ENCODE measurements at regions not wholly inside any gene's neighbourhood (a gene's known extent, or its start where the extent isn't known, plus 50 kb on each side); places are given as distances from the start of the nearest gene placed in this dataset.
A peak's percentile ranks its signal among the peaks of the same experiment; 100 is the strongest.

GRCh38 chr21:35703704-35704103 lies 356.6 kb downstream of the SETD4 start:
- TF ChIP-seq CTCF (IDR thresholded peaks at IDR 0.05; ENCODE audit: low read depth, low read length, missing control alignments), result no peak
- in situ Hi-C loops (cut with HindIII; ENCODE audit: low sequenced_read_pairs), result no loop called here
- no peak for DNase-seq (ENCODE audit: low read depth)
- no peak overlapping the region for H3K4me3 ChIP-seq (ENCODE audit: low read depth, low read length)

GRCh38 chr21:35699361-35699760 lies 361.0 kb downstream of the SETD4 start:
- no peak for TF ChIP-seq CTCF (IDR thresholded peaks at IDR 0.05; ENCODE audit: low read depth, low read length, missing control alignments)
- H3K4me3 ChIP-seq (ENCODE audit: low read depth, low read length), result no peak overlapping the region
- in situ Hi-C loops (cut with HindIII; ENCODE audit: low sequenced_read_pairs), result no loop called here
- no peak for DNase-seq (ENCODE audit: low read depth)

GRCh38 chr21:35697321-35697808 lies 363.0 kb downstream of the SETD4 start:
- in situ Hi-C loops (cut with HindIII; ENCODE audit: low sequenced_read_pairs), result no loop called here
- TF ChIP-seq CTCF (IDR thresholded peaks at IDR 0.05; ENCODE audit: low read depth, low read length, missing control alignments), result no peak
- H3K4me3 ChIP-seq (ENCODE audit: low read depth, low read length), result no peak overlapping the region
- peak; percentile 13 for DNase-seq (ENCODE audit: low read depth)

- TF ChIP-seq CTCF (IDR thresholded peaks at IDR 0.05; ENCODE audit: low read depth, low read length, missing control alignments), result peak; percentile 19
- no peak for DNase-seq (ENCODE audit: low read depth)
- in situ Hi-C loops (cut with HindIII; ENCODE audit: low sequenced_read_pairs), result no loop called here
- no peak overlapping the region for H3K4me3 ChIP-seq (ENCODE audit: low read depth, low read length)
These were observed 363.7 kb downstream of the SETD4 start for GRCh38 chr21:35696644-35697043.

GRCh38 chr21:35692311-35692710 lies 368.0 kb downstream of the SETD4 start:
- no peak for DNase-seq (ENCODE audit: low read depth)
- in situ Hi-C loops (cut with HindIII; ENCODE audit: low sequenced_read_pairs), result no loop called here
- no peak for TF ChIP-seq CTCF (IDR thresholded peaks at IDR 0.05; ENCODE audit: low read depth, low read length, missing control alignments)
- no peak overlapping the region for H3K4me3 ChIP-seq (ENCODE audit: low read depth, low read length)

- no peak overlapping the region for H3K4me3 ChIP-seq (ENCODE audit: low read depth, low read length)
- in situ Hi-C loops (cut with HindIII; ENCODE audit: low sequenced_read_pairs), result no loop called here
- DNase-seq (ENCODE audit: low read depth), result no peak
- no peak for TF ChIP-seq CTCF (IDR thresholded peaks at IDR 0.05; ENCODE audit: low read depth, low read length, missing control alignments)
These were observed 369.9 kb downstream of the SETD4 start for GRCh38 chr21:35690436-35690835.

GRCh38 chr21:35686156-35686555 lies 374.2 kb downstream of the SETD4 start:
- no peak for DNase-seq (ENCODE audit: low read depth)
- TF ChIP-seq CTCF (IDR thresholded peaks at IDR 0.05; ENCODE audit: low read depth, low read length, missing control alignments), result no peak
- no peak overlapping the region for H3K4me3 ChIP-seq (ENCODE audit: low read depth, low read length)
- in situ Hi-C loops (cut with HindIII; ENCODE audit: low sequenced_read_pairs), result no loop called here
